Nephron progenitor cell (in vitro differentiated cells): ENCODE measurements at regions not wholly inside any gene's neighbourhood (a gene's known extent, or its start where the extent isn't known, plus 50 kb on each side); places are given as distances from the start of the nearest gene placed in this dataset.

Experiments used
- DNase-seq: peaks from one replicate; pipeline ENCODE4 v3.0.0; 2021
- H3K27ac Mint-ChIP-seq: 2 replicates; pipeline ENCODE4 v1.8.0; 2021; ENCODE audit warnings: mild to moderate bottlenecking, moderate library complexity, mixed read lengths
- H3K27me3 Mint-ChIP-seq: 2 replicates; pipeline ENCODE4 v1.8.0; 2021; ENCODE audit warnings: mild to moderate bottlenecking, low read depth, mixed read lengths; ENCODE audit not compliant: poor library complexity
- H3K36me3 Mint-ChIP-seq: 2 replicates; pipeline ENCODE4 v1.8.0; 2021; ENCODE audit warnings: low read depth, mixed read lengths
- H3K4me1 Mint-ChIP-seq: 2 replicates; pipeline ENCODE4 v1.8.0; 2021; ENCODE audit warnings: mixed read lengths
- H3K4me3 Mint-ChIP-seq: 2 replicates; pipeline ENCODE4 v1.8.0; 2021; ENCODE audit warnings: mild to moderate bottlenecking, moderate library complexity, mixed read lengths
- H3K9me3 Mint-ChIP-seq: 2 replicates; pipeline ENCODE4 v1.8.0; 2021; ENCODE audit warnings: mild to moderate bottlenecking, moderate library complexity, mixed read lengths
- CTCF ChIP-seq: fragments of 200-600 bp; sonication (generic); IDR thresholded peaks from 2 replicates; pipeline ENCODE4 v1.5.0; 2021; ENCODE audit warnings: antibody characterized with exemption

- Mint-ChIP-seq H3K4me3 (no peak overlapping the region), H3K36me3 (no peaks in the 10 kb centered on the region)
Measured at GRCh38 chr12:98121963-98122362, 393.4 kb upstream of the TMPO start.

GRCh38 chr12:98123021-98123461 is 392.3 kb upstream of the TMPO start:
- no peak overlapping the region for H3K4me3 Mint-ChIP-seq
- peaks cover 6% of the 10 kb centered on the region for H3K27me3 Mint-ChIP-seq
- peaks cover 49% of the 10 kb centered on the region for H3K4me1 Mint-ChIP-seq

More at GRCh38 chr12:98121963-98122362, 393.4 kb upstream of the TMPO start:
- DNase-seq = peak; percentile 13
- Mint-ChIP-seq H3K27me3 (peaks cover 6% of the 10 kb centered on the region), H3K9me3 (no peaks in the 10 kb centered on the region), H3K4me1 (peaks cover 38% of the 10 kb centered on the region), H3K27ac (peak overlapping the region; percentile 33)
- no peak for TF ChIP-seq CTCF

GRCh38 chr12:98126637-98127335 is 388.6 kb upstream of the TMPO start:
- Mint-ChIP-seq H3K27ac (peak overlapping the region; percentile 98), H3K4me3 (peak overlapping the region; percentile 5), H3K9me3 (peaks cover 17% of the 10 kb centered on the region), H3K4me1 (peaks cover 52% of the 10 kb centered on the region), H3K36me3 (peaks cover 3% of the 10 kb centered on the region), H3K27me3 (peaks cover 6% of the 10 kb centered on the region)
- TF ChIP-seq CTCF = no peak
- DNase-seq = peak; percentile 5

More at GRCh38 chr12:98123021-98123461, 392.3 kb upstream of the TMPO start:
- H3K9me3 Mint-ChIP-seq = no peaks in the 10 kb centered on the region
- DNase-seq = no peak
- no peak for TF ChIP-seq CTCF
- H3K36me3 Mint-ChIP-seq = no peaks in the 10 kb centered on the region
- no peak overlapping the region for H3K27ac Mint-ChIP-seq

- Mint-ChIP-seq H3K4me3 (no peak overlapping the region), H3K4me1 (peaks cover 47% of the 10 kb centered on the region), H3K27me3 (peaks cover 6% of the 10 kb centered on the region), H3K27ac (peak overlapping the region; percentile 98), H3K36me3 (peaks cover 6% of the 10 kb centered on the region), H3K9me3 (peaks cover 18% of the 10 kb centered on the region)
- DNase-seq = peak; percentile 34
- TF ChIP-seq CTCF = no peak
Measured at GRCh38 chr12:98127336-98127679, 388.1 kb upstream of the TMPO start.

- Mint-ChIP-seq H3K4me1 (peaks cover 42% of the 10 kb centered on the region), H3K27ac (peak overlapping the region; percentile 98), H3K36me3 (peaks cover 6% of the 10 kb centered on the region), H3K9me3 (peaks cover 18% of the 10 kb centered on the region), H3K4me3 (peak overlapping the region; percentile 15), H3K27me3 (peaks cover 6% of the 10 kb centered on the region)
- no peak for DNase-seq
- no peak for TF ChIP-seq CTCF
Measured at GRCh38 chr12:98127854-98128253, 387.5 kb upstream of the TMPO start.

- Mint-ChIP-seq H3K36me3 (peaks cover 9% of the 10 kb centered on the region), H3K27me3 (no peaks in the 10 kb centered on the region), H3K9me3 (peaks cover 4% of the 10 kb centered on the region), H3K27ac (no peak overlapping the region), H3K4me3 (no peak overlapping the region), H3K4me1 (peaks cover 6% of the 10 kb centered on the region)
- no peak for DNase-seq
- TF ChIP-seq CTCF = no peak
Measured at GRCh38 chr12:98136544-98136943, 378.8 kb upstream of the TMPO start.
